ENCODE measurements at regions not wholly inside any gene's neighbourhood (a gene's known extent, or its start where the extent isn't known, plus 50 kb on each side); places are given as distances from the start of the nearest gene placed in this dataset.

DNA sequence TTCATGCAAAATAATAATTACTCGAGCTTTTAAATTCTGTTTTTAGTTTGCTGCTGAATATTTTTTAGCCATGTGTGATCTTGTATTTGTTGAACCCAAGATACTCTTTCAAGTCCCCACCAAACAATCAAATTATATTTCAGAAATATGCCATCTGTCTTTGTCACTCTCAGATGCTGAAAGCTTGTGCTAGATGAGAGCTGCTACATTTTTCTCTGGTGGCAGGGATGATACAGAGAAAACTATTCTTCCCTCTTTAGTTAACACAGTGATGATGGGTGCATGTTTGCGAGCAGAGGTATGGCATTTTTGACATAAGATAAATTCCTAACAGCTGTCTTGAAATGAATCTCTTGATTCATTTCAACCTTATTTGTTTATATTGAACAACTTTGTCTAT, 100.6 kb upstream of the NPHP3 start:
- TF ChIP-seq, protein P1, sequence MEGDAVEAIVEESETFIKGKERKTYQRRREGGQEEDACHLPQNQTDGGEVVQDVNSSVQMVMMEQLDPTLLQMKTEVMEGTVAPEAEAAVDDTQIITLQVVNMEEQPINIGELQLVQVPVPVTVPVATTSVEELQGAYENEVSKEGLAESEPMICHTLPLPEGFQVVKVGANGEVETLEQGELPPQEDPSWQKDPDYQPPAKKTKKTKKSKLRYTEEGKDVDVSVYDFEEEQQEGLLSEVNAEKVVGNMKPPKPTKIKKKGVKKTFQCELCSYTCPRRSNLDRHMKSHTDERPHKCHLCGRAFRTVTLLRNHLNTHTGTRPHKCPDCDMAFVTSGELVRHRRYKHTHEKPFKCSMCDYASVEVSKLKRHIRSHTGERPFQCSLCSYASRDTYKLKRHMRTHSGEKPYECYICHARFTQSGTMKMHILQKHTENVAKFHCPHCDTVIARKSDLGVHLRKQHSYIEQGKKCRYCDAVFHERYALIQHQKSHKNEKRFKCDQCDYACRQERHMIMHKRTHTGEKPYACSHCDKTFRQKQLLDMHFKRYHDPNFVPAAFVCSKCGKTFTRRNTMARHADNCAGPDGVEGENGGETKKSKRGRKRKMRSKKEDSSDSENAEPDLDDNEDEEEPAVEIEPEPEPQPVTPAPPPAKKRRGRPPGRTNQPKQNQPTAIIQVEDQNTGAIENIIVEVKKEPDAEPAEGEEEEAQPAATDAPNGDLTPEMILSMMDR (IDR thresholded peaks at IDR 0.05), result no peak
- TF ChIP-seq POLR2A (IDR thresholded peaks at IDR 0.05), result no peak

All from right lobe of liver (tissue), 4 donors.